ENCODE measurements at regions not wholly inside any gene's neighbourhood (a gene's known extent, or its start where the extent isn't known, plus 50 kb on each side); places are given as distances from the start of the nearest gene placed in this dataset.

- Histone ChIP-seq H3K9me2 (replicated peaks; ENCODE audit: control insufficient read depth, low read length) (no peaks in the 10 kb centered on the region), H4K20me1 (ENCODE audit: control insufficient read depth, insufficient read depth, low read depth, low read length) (no peaks in the 10 kb centered on the region), H3K9me3 (ENCODE audit: control insufficient read depth, insufficient read depth, low read length) (no peaks in the 10 kb centered on the region), H3K27ac (ENCODE audit: low read depth, low read length) (no peak overlapping the region), H3K36me3 (ENCODE audit: control insufficient read depth, low read length) (no peaks in the 10 kb centered on the region), H3K79me2 (ENCODE audit: control insufficient read depth, low read length) (no peaks in the 10 kb centered on the region), H3K27me3 (ENCODE audit: control insufficient read depth, low read length) (no peaks in the 10 kb centered on the region), H3F3A (ENCODE audit: control insufficient read depth, insufficient read depth) (no peaks in the 10 kb centered on the region), H3K4me1 (ENCODE audit: control insufficient read depth, low read length) (no peaks in the 10 kb centered on the region), H3K4me3 (ENCODE audit: low read length) (no peak overlapping the region), H3K4me2 (ENCODE audit: low read length) (no peak overlapping the region)
- no peak for TF ChIP-seq CTCF (IDR thresholded peaks at IDR 0.05; ENCODE audit: low read depth, low read length, poor library complexity, severe bottlenecking)
- no peak for TF ChIP-seq EZH2phosphoT487 (IDR thresholded peaks at IDR 0.05; ENCODE audit: borderline replicate concordance, low read length)
These were observed 603.0 kb downstream of the BNC2 start for GRCh38 chr9:16267281-16268066.

- Histone ChIP-seq H3K27ac (ENCODE audit: low read depth, low read length) (no peak overlapping the region), H3K4me1 (ENCODE audit: control insufficient read depth, low read length) (no peaks in the 10 kb centered on the region), H4K20me1 (ENCODE audit: control insufficient read depth, insufficient read depth, low read depth, low read length) (no peaks in the 10 kb centered on the region), H3K4me3 (ENCODE audit: low read length) (no peak overlapping the region), H3K9me3 (ENCODE audit: control insufficient read depth, insufficient read depth, low read length) (no peaks in the 10 kb centered on the region), H3K36me3 (ENCODE audit: control insufficient read depth, low read length) (no peaks in the 10 kb centered on the region), H3K9me2 (replicated peaks; ENCODE audit: control insufficient read depth, low read length) (no peaks in the 10 kb centered on the region), H3F3A (ENCODE audit: control insufficient read depth, insufficient read depth) (no peaks in the 10 kb centered on the region), H3K27me3 (ENCODE audit: control insufficient read depth, low read length) (no peaks in the 10 kb centered on the region), H3K4me2 (ENCODE audit: low read length) (no peak overlapping the region), H3K79me2 (ENCODE audit: control insufficient read depth, low read length) (no peaks in the 10 kb centered on the region)
- TF ChIP-seq EZH2phosphoT487 (IDR thresholded peaks at IDR 0.05; ENCODE audit: borderline replicate concordance, low read length) = no peak
- TF ChIP-seq CTCF (IDR thresholded peaks at IDR 0.05; ENCODE audit: low read depth, low read length, poor library complexity, severe bottlenecking) = no peak
These were observed 602.2 kb downstream of the BNC2 start for GRCh38 chr9:16268067-16268881.

- Histone ChIP-seq H3K9me2 (replicated peaks; ENCODE audit: control insufficient read depth, low read length) (no peaks in the 10 kb centered on the region), H3K27me3 (ENCODE audit: control insufficient read depth, low read length) (no peaks in the 10 kb centered on the region), H3K4me1 (ENCODE audit: control insufficient read depth, low read length) (no peaks in the 10 kb centered on the region), H3K4me3 (ENCODE audit: low read length) (no peak overlapping the region), H3K27ac (ENCODE audit: low read depth, low read length) (no peak overlapping the region), H3K9me3 (ENCODE audit: control insufficient read depth, insufficient read depth, low read length) (no peaks in the 10 kb centered on the region), H3K79me2 (ENCODE audit: control insufficient read depth, low read length) (no peaks in the 10 kb centered on the region), H4K20me1 (ENCODE audit: control insufficient read depth, insufficient read depth, low read depth, low read length) (no peaks in the 10 kb centered on the region), H3F3A (ENCODE audit: control insufficient read depth, insufficient read depth) (no peaks in the 10 kb centered on the region), H3K4me2 (ENCODE audit: low read length) (no peak overlapping the region), H3K36me3 (ENCODE audit: control insufficient read depth, low read length) (no peaks in the 10 kb centered on the region)
- TF ChIP-seq CTCF (IDR thresholded peaks at IDR 0.05; ENCODE audit: low read depth, low read length, poor library complexity, severe bottlenecking) = no peak
These were observed 598.5 kb downstream of the BNC2 start for GRCh38 chr9:16271967-16272366.
